Mesenchymal stem cell (in vitro differentiated cells and primary cell): ENCODE measurements at regions not wholly inside any gene's neighbourhood (a gene's known extent, or its start where the extent isn't known, plus 50 kb on each side); places are given as distances from the start of the nearest gene placed in this dataset.

Experiments
- DNase-seq: peaks from one replicate; pipeline ENCODE4 v3.0.0-alpha.2; 2013
- H2AFZ ChIP-seq: one replicate; pipeline ENCODE4 v1.6.1; 2013; ENCODE audit warnings: low read depth, mild to moderate bottlenecking, control low read depth, inconsistent platforms, low read length, moderate library complexity
- H2AK5ac ChIP-seq: 2 replicates; pipeline ENCODE4 v1.6.1; 2013; ENCODE audit warnings: low read length, moderate library complexity, mild to moderate bottlenecking, inconsistent platforms; ENCODE audit not compliant: severe bottlenecking
- H2BK120ac ChIP-seq: one replicate; pipeline ENCODE4 v1.6.1; 2013; ENCODE audit warnings: low read depth, mild to moderate bottlenecking, inconsistent platforms, low read length, moderate library complexity
- H2BK12ac ChIP-seq, 2 experiments: one replicate each; pipeline ENCODE4 v1.6.1; 2013; ENCODE audit warnings: inconsistent platforms in 2 of 2, low read length in 2 of 2, mild to moderate bottlenecking in 2 of 2, moderate library complexity in 2 of 2, control low read depth in 1 of 2
- H2BK15ac ChIP-seq: one replicate; pipeline ENCODE4 v1.6.1; 2013; ENCODE audit warnings: mild to moderate bottlenecking, low read depth, inconsistent platforms; ENCODE audit not compliant: poor library complexity, severe bottlenecking
- H2BK5ac ChIP-seq: 2 replicates; pipeline ENCODE4 v1.6.1; 2013; ENCODE audit warnings: low read depth, mild to moderate bottlenecking, low read length, control low read depth, inconsistent platforms; ENCODE audit not compliant: poor library complexity, severe bottlenecking
- H3K14ac ChIP-seq, 2 experiments: one replicate each; pipeline ENCODE4 v1.6.1; 2013; ENCODE audit warnings: inconsistent platforms in 2 of 2, low read length in 2 of 2, control low read depth in 1 of 2, mild to moderate bottlenecking in 1 of 2, moderate library complexity in 1 of 2
- H3K18ac ChIP-seq, 2 experiments: one replicate each; pipeline ENCODE4 v1.6.1; 2013; ENCODE audit warnings: inconsistent platforms in 2 of 2, low read length in 2 of 2, control low read depth in 1 of 2, low read depth in 1 of 2, mild to moderate bottlenecking in 1 of 2
- H3K23ac ChIP-seq, 2 experiments: one replicate each; pipeline ENCODE4 v1.6.1; 2013; ENCODE audit warnings: inconsistent platforms in 2 of 2, low read length in 2 of 2, mild to moderate bottlenecking in 2 of 2, moderate library complexity in 2 of 2, control low read depth in 1 of 2
- H3K27ac ChIP-seq: 2 replicates; pipeline ENCODE4 v1.5.1; 2013; ENCODE audit warnings: mild to moderate bottlenecking, moderate library complexity, low read length, control low read depth, inconsistent platforms; ENCODE audit not compliant: poor library complexity, severe bottlenecking
- H3K27me3 ChIP-seq, 2 experiments: 2 replicates each; pipeline versions ENCODE4 v1.6.1 to v1.7.0; 2013; ENCODE audit warnings: low read length in 2 of 2, mild to moderate bottlenecking in 2 of 2, moderate library complexity in 2 of 2, control low read depth in 1 of 2, inconsistent platforms in 1 of 2; ENCODE audit not compliant: control insufficient read depth in 1 of 2, insufficient read depth in 1 of 2
- H3K36me3 ChIP-seq, 2 experiments: 2 replicates each; pipeline versions ENCODE4 v1.6.1 to v1.7.0; 2013; ENCODE audit warnings: low read length in 2 of 2, control low read depth in 1 of 2, inconsistent platforms in 1 of 2, low read depth in 1 of 2, mild to moderate bottlenecking in 1 of 2; ENCODE audit not compliant: insufficient read depth in 2 of 2, control insufficient read depth in 1 of 2
- H3K4ac ChIP-seq, 2 experiments: one replicate each; pipeline ENCODE4 v1.6.1; 2013; ENCODE audit warnings: inconsistent platforms in 2 of 2, low read length in 2 of 2, mild to moderate bottlenecking in 2 of 2, moderate library complexity in 2 of 2, control low read depth in 1 of 2, low read depth in 1 of 2
- H3K4me1 ChIP-seq: 2 replicates; pipeline ENCODE4 v1.6.1; 2013; ENCODE audit warnings: low read depth, low read length, control low read depth; ENCODE audit not compliant: control insufficient read depth, insufficient read depth
- H3K4me2 ChIP-seq: 2 replicates; pipeline ENCODE4 v1.6.1; 2013; ENCODE audit warnings: low read length, mild to moderate bottlenecking, inconsistent platforms; ENCODE audit not compliant: poor library complexity, severe bottlenecking
- H3K4me3 ChIP-seq, 2 experiments: 2 replicates each; pipeline versions ENCODE4 v1.5.1 to v1.7.0; 2013; ENCODE audit warnings: low read length in 2 of 2, mild to moderate bottlenecking in 2 of 2, control low read depth in 1 of 2, low read depth in 1 of 2; ENCODE audit not compliant: insufficient read depth in 1 of 2
- H3K79me1 ChIP-seq: replicated peaks from 2 replicates; pipeline ENCODE4 v1.6.1; 2013; ENCODE audit warnings: mild to moderate bottlenecking, control low read depth, low read length, inconsistent platforms; ENCODE audit not compliant: poor library complexity, severe bottlenecking
- H3K9ac ChIP-seq: 2 replicates; pipeline ENCODE4 v1.7.0; 2013; ENCODE audit warnings: mild to moderate bottlenecking, low read length, moderate library complexity
- H3K9me3 ChIP-seq: 2 replicates; pipeline ENCODE4 v1.7.0; 2013; ENCODE audit warnings: mild to moderate bottlenecking, low read length; ENCODE audit not compliant: control insufficient read depth
- H4K8ac ChIP-seq: one replicate; pipeline ENCODE4 v1.6.1; 2013; ENCODE audit warnings: inconsistent platforms, mild to moderate bottlenecking, low read length, moderate library complexity
- H4K91ac ChIP-seq: one replicate; pipeline ENCODE4 v1.6.1; 2013; ENCODE audit warnings: mild to moderate bottlenecking, low read length, inconsistent platforms
- WGBS: methylation state at CpG from one replicate; pipeline ENCODE4 v1.1.7; 2013; ENCODE audit warnings: mixed read lengths; 5-methylcytosine and 5-hydroxymethylcytosine counted together

DNA sequence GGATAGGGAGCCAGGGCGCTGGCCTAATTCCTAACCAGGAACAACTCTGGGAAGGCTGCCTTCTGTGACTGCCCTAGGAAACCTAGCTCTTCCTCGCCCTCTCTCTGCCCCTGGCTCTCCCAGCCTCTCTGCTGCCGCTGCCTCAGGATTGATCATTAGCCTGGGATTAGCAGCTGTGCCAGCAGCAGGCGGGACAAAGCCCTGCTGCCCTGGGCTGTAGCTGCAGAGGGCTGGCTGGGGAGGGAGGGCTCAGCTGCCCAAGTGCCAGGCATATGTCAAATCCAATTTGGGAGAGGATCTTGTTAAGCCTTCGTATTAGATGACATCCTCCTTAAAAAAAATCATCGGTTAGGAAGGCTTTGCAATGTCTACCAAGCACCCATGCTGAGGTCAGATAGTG lies 144.8 kb upstream of the CCL2 start:
- H3K4me2 ChIP-seq = no peak overlapping the region
- no peak overlapping the region for H3K27ac ChIP-seq
- H2BK5ac ChIP-seq = no peak overlapping the region
- no peak overlapping the region for H3K9ac ChIP-seq
- no peaks in the 10 kb centered on the region for H3K79me1 ChIP-seq
- 63% methylated on average over 5 of the region's 6 CpGs for WGBS
- DNase-seq = no peak
- H3K9me3 ChIP-seq = no peaks in the 10 kb centered on the region
- H3K27me3 ChIP-seq = peaks cover 0 to 16% of the 10 kb centered on the region in 2 experiments
- H2BK12ac ChIP-seq = no peak overlapping the region
- H3K23ac ChIP-seq = no peak overlapping the region
- no peak overlapping the region for H4K91ac ChIP-seq
- no peak overlapping the region for H3K18ac ChIP-seq
- H3K14ac ChIP-seq = no peak overlapping the region
- H3K4ac ChIP-seq = no peak overlapping the region
- no peak overlapping the region for H3K4me3 ChIP-seq
- no peaks in the 10 kb centered on the region for H3K36me3 ChIP-seq
- no peak overlapping the region for H2BK15ac ChIP-seq
- H3K4me1 ChIP-seq = no peaks in the 10 kb centered on the region
- H2AFZ ChIP-seq = no peak overlapping the region
- H4K8ac ChIP-seq = no peak overlapping the region
- no peak overlapping the region for H2AK5ac ChIP-seq
- no peak overlapping the region for H2BK120ac ChIP-seq

DNA sequence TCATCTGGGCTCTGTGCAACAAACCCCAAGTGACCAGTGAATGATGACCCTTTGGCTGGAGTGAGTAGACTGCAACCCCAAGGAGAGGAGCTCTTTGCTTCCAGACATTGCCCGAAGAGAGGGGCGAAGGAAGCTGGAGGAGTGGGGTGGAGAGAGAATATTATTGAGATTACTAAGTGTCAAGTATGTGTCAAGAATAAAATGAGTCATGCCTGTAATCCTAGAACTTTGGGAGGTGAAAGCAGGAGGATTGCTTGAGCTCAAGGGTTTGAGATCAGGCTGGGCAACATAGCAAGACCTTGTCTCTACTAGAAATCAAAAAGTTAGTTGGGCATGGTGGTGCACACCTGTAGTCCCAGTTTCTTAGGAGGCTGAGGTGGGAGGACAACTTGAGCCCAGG lies 142.0 kb upstream of the CCL2 start:
- Histone ChIP-seq H3K27me3 (peaks cover 0 to 21% of the 10 kb centered on the region in 2 experiments), H2AK5ac (no peak overlapping the region), H2BK12ac (no peak overlapping the region), H3K18ac (no peak overlapping the region), H3K9ac (no peak overlapping the region), H2BK15ac (no peak overlapping the region), H2BK120ac (no peak overlapping the region), H3K4me2 (no peak overlapping the region), H3K36me3 (no peaks in the 10 kb centered on the region), H4K91ac (no peak overlapping the region), H3K79me1 (no peaks in the 10 kb centered on the region), H3K23ac (no peak overlapping the region), H3K14ac (no peak overlapping the region), H4K8ac (no peak overlapping the region), H2AFZ (no peak overlapping the region), H3K27ac (no peak overlapping the region), H3K4me1 (no peaks in the 10 kb centered on the region), H3K4ac (no peak overlapping the region), H3K4me3 (no peak overlapping the region), H3K9me3 (no peaks in the 10 kb centered on the region), H2BK5ac (no peak overlapping the region)
- 88% methylated on average over 2 of the region's 2 CpGs for WGBS
- no peak for DNase-seq

DNA sequence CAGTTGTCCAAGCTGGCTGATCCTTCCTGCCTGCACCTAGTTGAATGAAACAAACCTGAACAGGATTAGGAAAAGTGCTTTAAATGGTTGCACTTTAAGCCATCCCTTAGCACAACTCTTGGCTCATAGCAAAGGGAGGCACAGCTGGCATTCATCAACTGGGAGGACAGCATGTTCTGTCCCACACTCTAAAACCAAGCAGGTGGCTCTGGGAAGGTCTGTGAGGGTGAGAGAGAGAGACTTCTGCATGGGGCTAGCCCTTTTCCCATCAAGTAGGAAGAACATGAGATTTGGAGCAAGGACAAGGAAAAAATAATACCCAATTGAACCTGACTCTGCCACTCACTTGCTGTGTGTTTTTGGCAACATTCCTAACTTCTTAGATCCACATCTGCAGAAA lies 140.9 kb upstream of the CCL2 start:
- Histone ChIP-seq H4K8ac (no peak overlapping the region), H3K4me1 (no peaks in the 10 kb centered on the region), H3K4me2 (no peak overlapping the region), H3K23ac (no peak overlapping the region), H3K18ac (no peak overlapping the region), H2BK12ac (no peak overlapping the region), H3K9me3 (no peaks in the 10 kb centered on the region), H3K79me1 (no peaks in the 10 kb centered on the region), H2AFZ (no peak overlapping the region), H3K36me3 (no peaks in the 10 kb centered on the region), H3K27me3 (peaks cover 0 to 20% of the 10 kb centered on the region in 2 experiments), H2BK15ac (no peak overlapping the region), H2AK5ac (no peak overlapping the region), H3K27ac (no peak overlapping the region), H2BK5ac (no peak overlapping the region), H3K9ac (no peak overlapping the region), H3K4ac (no peak overlapping the region), H4K91ac (no peak overlapping the region), H2BK120ac (no peak overlapping the region), H3K14ac (no peak overlapping the region), H3K4me3 (no peak overlapping the region)
- DNase-seq = no peak

DNA sequence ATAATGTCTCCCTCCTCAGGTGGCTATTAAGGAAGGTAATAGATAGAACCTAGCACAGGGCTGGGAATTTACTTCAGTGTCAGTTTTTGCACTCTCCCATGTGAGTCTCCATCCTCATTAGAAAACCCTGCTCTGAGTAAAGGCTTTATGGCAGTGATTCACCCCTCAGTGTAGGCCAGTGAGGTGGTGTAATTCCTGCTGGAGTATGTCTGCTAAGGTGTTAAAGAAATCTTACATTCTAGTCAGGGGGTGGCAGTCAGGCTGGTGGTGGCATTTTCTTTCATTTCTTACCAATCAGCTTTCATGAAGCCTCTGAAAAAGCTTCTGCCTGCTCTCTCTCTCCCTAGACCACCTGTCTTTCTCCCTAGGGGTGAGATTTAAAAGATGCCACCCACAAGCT lies 138.8 kb upstream of the CCL2 start:
- DNase-seq = no peak
- Histone ChIP-seq H3K9me3 (no peaks in the 10 kb centered on the region), H2AFZ (no peak overlapping the region), H3K9ac (no peak overlapping the region), H2BK12ac (no peak overlapping the region), H4K91ac (no peak overlapping the region), H3K4me2 (no peak overlapping the region), H3K27ac (no peak overlapping the region), H2BK5ac (no peak overlapping the region), H3K4me1 (no peaks in the 10 kb centered on the region), H4K8ac (no peak overlapping the region), H3K27me3 (peaks cover 0 to 8% of the 10 kb centered on the region in 2 experiments), H2BK15ac (no peak overlapping the region), H3K18ac (no peak overlapping the region), H3K14ac (no peak overlapping the region), H3K79me1 (no peaks in the 10 kb centered on the region), H3K4ac (no peak overlapping the region), H3K36me3 (no peaks in the 10 kb centered on the region), H3K4me3 (no peak overlapping the region), H2BK120ac (no peak overlapping the region), H2AK5ac (no peak overlapping the region), H3K23ac (no peak overlapping the region)
